ENCODE measurements at regions not wholly inside any gene's neighbourhood (a gene's known extent, or its start where the extent isn't known, plus 50 kb on each side); places are given as distances from the start of the nearest gene placed in this dataset.

GRCh38 chr18:2425426-2426317 lies 145.6 kb downstream of the METTL4 start:
- no peak for DNase-seq (ENCODE audit: extremely low read depth, low read depth, low spot score)

DNA sequence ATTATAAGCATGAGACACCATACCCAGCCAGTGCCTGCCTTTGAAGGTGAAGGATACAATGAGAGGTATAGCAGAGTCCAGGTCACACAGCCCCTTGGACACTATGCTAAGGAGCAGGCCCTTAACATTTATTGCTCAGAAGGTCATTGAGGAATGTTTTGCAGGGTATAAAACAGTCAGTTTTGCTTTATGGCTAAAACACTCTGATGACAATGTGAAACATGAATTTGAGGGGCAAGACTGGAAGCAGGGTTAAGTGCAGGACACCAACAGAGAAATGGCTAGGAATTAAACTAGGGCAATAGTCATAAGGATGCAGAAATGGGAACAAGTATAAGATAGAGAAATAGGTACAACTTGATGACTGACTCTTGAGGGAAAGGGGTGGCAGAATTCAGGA lies 141.1 kb downstream of the METTL4 start:
- no peak for DNase-seq (ENCODE audit: extremely low read depth, low read depth, low spot score)

DNA sequence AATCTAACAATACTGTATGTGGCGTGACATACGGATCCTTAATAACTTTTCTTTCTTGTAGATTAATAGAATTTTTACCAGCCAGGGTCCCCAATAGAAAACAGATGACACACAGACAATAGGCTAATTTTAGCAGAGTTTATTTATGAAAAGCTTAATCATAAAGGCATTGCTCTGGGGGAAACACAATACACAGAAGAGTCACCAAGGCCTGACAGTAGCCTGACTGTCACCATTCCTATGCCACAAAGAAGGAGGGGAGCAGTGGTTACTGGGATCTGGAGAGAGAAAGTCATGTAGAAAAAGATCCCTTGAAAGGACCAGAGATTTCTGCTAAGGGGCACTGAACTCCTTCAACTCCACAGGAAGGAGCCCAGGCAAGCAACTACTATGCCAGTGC lies 139.5 kb downstream of the METTL4 start:
- no peak for DNase-seq (ENCODE audit: extremely low read depth, low read depth, low spot score)

- DNase-seq (ENCODE audit: extremely low read depth, low read depth, low spot score), result no peak
Measured at GRCh38 chr18:2433366-2433765, 137.9 kb downstream of the METTL4 start.

- no peak for DNase-seq (ENCODE audit: extremely low read depth, low read depth, low spot score)
Measured at GRCh38 chr18:2441544-2441943, 129.8 kb downstream of the METTL4 start.

- DNase-seq (ENCODE audit: extremely low read depth, low read depth, low spot score), result no peak
Measured at GRCh38 chr18:2442006-2442405, 129.3 kb downstream of the METTL4 start.

- no peak for DNase-seq (ENCODE audit: extremely low read depth, low read depth, low spot score)
Measured at GRCh38 chr18:2442726-2443275, 128.5 kb downstream of the METTL4 start.

GRCh38 chr18:2444201-2444875 lies 127.0 kb downstream of the METTL4 start:
- no peak for DNase-seq (ENCODE audit: extremely low read depth, low read depth, low spot score)

DNA sequence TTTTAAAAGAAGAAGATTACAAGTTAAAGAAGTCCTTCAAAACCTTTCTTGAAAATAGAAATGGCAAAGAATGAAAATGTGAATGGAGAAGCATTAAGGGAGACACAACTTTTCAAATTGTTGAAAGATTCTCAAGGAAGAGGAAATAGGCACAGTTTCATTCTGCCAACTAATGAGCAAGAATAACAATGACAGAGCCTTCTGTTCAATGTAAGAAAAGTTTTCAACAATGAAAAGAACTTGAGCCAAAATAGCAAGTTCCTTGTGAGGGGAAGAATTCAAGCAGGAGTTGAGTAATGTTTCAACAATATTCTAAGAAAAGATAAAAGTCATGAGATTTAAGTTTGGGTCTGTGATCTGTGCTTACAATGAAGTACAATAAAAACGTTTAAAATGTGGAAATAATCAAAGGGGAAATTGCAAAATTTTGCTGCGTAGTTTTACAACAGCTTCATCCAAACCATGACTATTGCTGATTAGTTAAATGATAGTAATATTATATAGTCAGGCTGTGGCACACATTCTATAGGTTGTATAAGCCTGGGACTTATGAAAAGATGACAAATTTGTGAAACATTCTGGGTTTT lies 122.6 kb downstream of the METTL4 start:
- DNase-seq (ENCODE audit: extremely low read depth, low read depth, low spot score), result no peak

DNA sequence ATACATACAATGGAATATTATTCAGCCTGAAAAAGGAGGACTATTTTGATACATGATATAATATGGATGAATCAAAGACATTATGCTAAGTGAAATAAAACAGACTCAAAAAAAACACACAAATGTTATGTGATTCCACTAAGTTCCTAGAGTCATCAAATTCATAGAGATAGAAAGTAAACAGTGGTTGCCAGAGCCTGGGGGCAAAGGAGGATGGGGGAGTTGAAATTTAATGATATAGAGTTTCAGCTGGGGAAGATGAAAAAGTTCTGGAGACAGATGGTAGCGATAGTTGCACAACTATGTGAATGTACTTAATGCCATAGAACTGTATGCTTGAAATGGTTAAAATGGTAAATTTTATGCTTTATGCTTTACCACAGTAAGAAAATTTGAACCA lies 119.7 kb downstream of the METTL4 start:
- no peak for DNase-seq (ENCODE audit: extremely low read depth, low read depth, low spot score)

DNA sequence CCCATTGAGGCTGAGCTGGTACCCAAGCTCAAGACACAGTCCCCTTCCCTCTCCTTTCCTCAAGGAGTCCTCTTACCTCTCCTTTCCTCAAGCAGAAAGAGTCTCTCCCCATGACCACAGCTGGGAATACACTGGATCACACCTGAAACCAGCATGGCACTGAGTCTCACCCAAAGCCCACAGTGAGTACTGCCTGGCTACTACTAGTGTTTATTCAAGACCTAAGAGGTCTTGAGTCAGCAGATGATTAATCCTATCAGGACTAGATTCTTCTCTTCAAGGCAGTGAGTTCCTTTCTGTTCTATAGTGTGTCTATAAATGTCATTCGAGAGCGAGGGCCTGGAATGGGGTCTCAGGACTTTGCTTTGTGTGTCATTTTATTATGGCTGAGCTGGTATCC lies 111.4 kb downstream of the METTL4 start:
- no peak for DNase-seq (ENCODE audit: extremely low read depth, low read depth, low spot score)

DNA sequence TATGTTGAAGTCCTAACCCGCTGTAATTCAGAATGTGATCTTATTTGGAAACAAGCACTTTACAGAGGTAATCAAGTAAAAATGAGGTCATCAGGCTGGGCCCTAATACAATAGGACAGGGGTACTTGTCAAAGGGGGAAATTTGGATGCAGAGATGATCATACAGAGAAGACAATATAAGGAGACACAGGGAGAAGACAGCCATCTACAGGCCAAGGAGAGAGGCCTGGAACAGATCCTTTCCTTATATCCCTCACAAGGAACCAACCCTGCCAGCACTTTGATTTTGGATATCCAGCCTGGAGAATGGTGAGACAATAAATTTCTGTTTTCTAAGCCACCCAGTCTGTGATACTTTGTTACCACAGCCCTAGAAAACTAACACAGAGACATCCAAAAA lies 104.3 kb downstream of the METTL4 start:
- DNase-seq (ENCODE audit: extremely low read depth, low read depth, low spot score), result no peak

- no peak for DNase-seq (ENCODE audit: extremely low read depth, low read depth, low spot score)
Measured at GRCh38 chr18:2468051-2468450, 103.3 kb downstream of the METTL4 start.

DNA sequence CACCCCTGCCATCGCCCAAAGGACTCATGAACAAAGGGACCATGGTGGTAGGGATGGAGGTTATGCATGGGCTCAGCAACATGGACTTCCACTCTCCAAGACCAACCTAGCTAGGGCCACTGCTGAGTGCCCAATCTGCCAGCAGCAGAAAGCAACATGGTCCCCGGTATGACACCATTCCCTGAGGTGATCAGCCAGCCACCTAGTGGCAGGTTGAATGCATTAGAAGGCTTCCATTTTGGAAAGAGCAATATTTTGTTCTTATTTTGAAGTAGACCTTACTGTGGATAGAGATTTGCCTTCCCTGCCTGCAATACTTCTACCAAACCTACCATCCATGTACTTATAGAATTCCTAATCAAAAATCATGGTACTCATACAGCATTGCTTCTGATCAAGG lies 99.8 kb downstream of the METTL4 start:
- no peak for DNase-seq (ENCODE audit: extremely low read depth, low read depth, low spot score)

- DNase-seq (ENCODE audit: extremely low read depth, low read depth, low spot score), result no peak
Measured at GRCh38 chr18:2478662-2479061, 92.6 kb downstream of the METTL4 start.

GRCh38 chr18:2480536-2480935 lies 90.8 kb downstream of the METTL4 start:
- no peak for DNase-seq (ENCODE audit: extremely low read depth, low read depth, low spot score)

- DNase-seq (ENCODE audit: extremely low read depth, low read depth, low spot score), result no peak
Measured at GRCh38 chr18:2482706-2483475, 88.4 kb downstream of the METTL4 start.

GRCh38 chr18:2485983-2486382 lies 85.3 kb downstream of the METTL4 start:
- no peak for DNase-seq (ENCODE audit: extremely low read depth, low read depth, low spot score)

GRCh38 chr18:2486426-2486825 lies 84.9 kb downstream of the METTL4 start:
- no peak for DNase-seq (ENCODE audit: extremely low read depth, low read depth, low spot score)
